Kidney (tissue), 13 donors: ENCODE measurements at regions not wholly inside any gene's neighbourhood (a gene's known extent, or its start where the extent isn't known, plus 50 kb on each side); places are given as distances from the start of the nearest gene placed in this dataset.
A peak's percentile ranks its signal among the peaks of the same experiment; 100 is the strongest.

Experiments
- DNase-seq, 5 donors: peaks; one replicate each; pipeline ENCODE4 v3.0.0-alpha.2; 2013 to 2020
- FAIRE-seq: peaks from 2 replicates; lab custom pipeline; 2012; peaks lifted over from hg19 to GRCh38; lab: Jason Lieb, UNC
- H3K27ac ChIP-seq, 2 donors: one replicate each; pipeline ENCODE4 v1.7.0; 2013; ENCODE audit warnings: low read depth in 2 of 2, low read length in 2 of 2, inconsistent platforms in 1 of 2
- H3K27me3 ChIP-seq: one replicate; pipeline ENCODE4 v1.7.1; 2013; ENCODE audit warnings: low read length, inconsistent platforms; ENCODE audit not compliant: control insufficient read depth, insufficient read depth
- H3K36me3 ChIP-seq, 3 donors: one replicate each; pipeline versions ENCODE4 v1.7.0 to v1.7.1; 2013; ENCODE audit warnings: low read length in 3 of 3, control low read depth in 1 of 3, inconsistent platforms in 1 of 3; ENCODE audit not compliant: insufficient read depth in 3 of 3, control insufficient read depth in 2 of 3
- H3K4me1 ChIP-seq, 3 donors: one replicate each; pipeline versions ENCODE4 v1.7.0 to v1.7.1; 2013; ENCODE audit warnings: low read length in 3 of 3, inconsistent platforms in 1 of 3, low read depth in 1 of 3; ENCODE audit not compliant: control insufficient read depth in 2 of 3, insufficient read depth in 2 of 3
- H3K4me3 ChIP-seq, 3 donors: one replicate each; pipeline versions ENCODE4 v1.7.0 to v1.8.1; 2013; ENCODE audit warnings: low read length in 3 of 3, control low read depth in 1 of 3, inconsistent platforms in 1 of 3
- H3K9ac ChIP-seq, 3 donors: one replicate each; pipeline versions ENCODE4 v1.7.0 to v1.7.1; 2013; ENCODE audit warnings: low read length in 3 of 3, control low read depth in 1 of 3, inconsistent platforms in 1 of 3
- H3K9me3 ChIP-seq, 3 donors: one replicate each; pipeline versions ENCODE4 v1.7.0 to v1.7.1; 2013; ENCODE audit warnings: low read length in 3 of 3, control low read depth in 1 of 3, inconsistent platforms in 1 of 3; ENCODE audit not compliant: control insufficient read depth in 2 of 3, insufficient read depth in 1 of 3
- CTCF ChIP-seq: IDR thresholded peaks from 3 replicates; pipeline ENCODE4 v1.5.1; 2012; ENCODE audit warnings: mild to moderate bottlenecking, moderate library complexity, borderline replicate concordance; ENCODE audit not compliant: insufficient read depth; ENCODE audit errors: extremely low read depth
- intact Hi-C: fragments of 100-400 bp; cut with DNase I; formaldehyde crosslinking; loops from one replicate; pipeline ENCODE4 v1.11.1; 2022
- donor health status: control.
- donor health status: control.
- donor health status: control.
- donor health status: control.
- donor health status: control.
- donor health status: DM: yes; HTN: yes; CAD: no.
- donor health status: Normal renal cell carcinoma (clear cell type).

- intact Hi-C loops, result no loop called here
- H3K4me1 ChIP-seq, result no peaks in the 10 kb centered on the region
- no peak for TF ChIP-seq CTCF
- H3K9me3 ChIP-seq, result no peaks in the 10 kb centered on the region
- no peak overlapping the region for H3K4me3 ChIP-seq
- H3K27me3 ChIP-seq, result no peaks in the 10 kb centered on the region
- FAIRE-seq (no peak), DNase-seq (no peak)
- no peaks in the 10 kb centered on the region for H3K36me3 ChIP-seq
- no peak overlapping the region for H3K27ac ChIP-seq
- H3K9ac ChIP-seq, result no peak overlapping the region
These were observed 347.4 kb downstream of the RRAGC start for GRCh38 chr1:38512024-38512767.

- FAIRE-seq (no peak), DNase-seq (peak in 2 of 5 donors; percentile 18 to 19)
- Histone ChIP-seq H3K4me1 (no peaks in the 10 kb centered on the region), H3K9me3 (no peaks in the 10 kb centered on the region), H3K9ac (no peak overlapping the region), H3K27me3 (no peaks in the 10 kb centered on the region), H3K36me3 (no peaks in the 10 kb centered on the region), H3K4me3 (no peak overlapping the region), H3K27ac (no peak overlapping the region)
- no peak for TF ChIP-seq CTCF
- intact Hi-C loops, result no loop called here
These were observed 351.3 kb downstream of the RRAGC start for GRCh38 chr1:38508232-38508631.

- Histone ChIP-seq H3K4me3 (no peak overlapping the region), H3K9ac (no peak overlapping the region), H3K4me1 (no peaks in the 10 kb centered on the region), H3K9me3 (no peaks in the 10 kb centered on the region), H3K27me3 (no peaks in the 10 kb centered on the region), H3K27ac (no peak overlapping the region), H3K36me3 (no peaks in the 10 kb centered on the region)
- intact Hi-C loops, result no loop called here
- TF ChIP-seq CTCF, result no peak
- FAIRE-seq, result no peak
- DNase-seq, result no peak
These were observed 352.0 kb downstream of the RRAGC start for GRCh38 chr1:38507563-38507962.
